GM19463 (cell line): ENCODE measurements at regions not wholly inside any gene's neighbourhood (a gene's known extent, or its start where the extent isn't known, plus 50 kb on each side); places are given as distances from the start of the nearest gene placed in this dataset.

Experiments
- ATAC-seq: cut with Tn5 transposase; IDR thresholded peaks from one replicate; pipeline ENCODE4 v1.9.1; 2021; ENCODE audit warnings: mild to moderate bottlenecking, moderate library complexity; ENCODE audit not compliant: unreplicated experiment

DNA sequence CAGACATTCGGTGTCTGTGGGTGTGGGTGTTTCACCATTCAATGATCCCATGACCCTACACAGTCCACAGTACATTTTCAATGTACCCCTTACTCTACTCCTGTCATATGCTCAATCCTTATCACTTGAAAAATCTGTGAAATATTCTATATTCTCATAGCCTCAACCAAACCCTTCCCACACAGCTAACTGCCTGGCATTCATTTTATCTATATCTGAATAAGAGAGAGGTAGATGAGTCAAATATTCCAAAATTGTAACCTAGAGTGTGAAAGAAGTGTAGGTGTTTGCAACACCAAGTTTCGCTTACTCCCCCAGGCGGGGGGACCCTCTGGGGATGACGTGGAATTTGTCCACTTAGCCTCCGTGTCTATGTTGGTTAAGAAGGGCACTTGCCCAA lies 354.8 kb downstream of the ETS1 start:
- ATAC-seq = no peak

DNA sequence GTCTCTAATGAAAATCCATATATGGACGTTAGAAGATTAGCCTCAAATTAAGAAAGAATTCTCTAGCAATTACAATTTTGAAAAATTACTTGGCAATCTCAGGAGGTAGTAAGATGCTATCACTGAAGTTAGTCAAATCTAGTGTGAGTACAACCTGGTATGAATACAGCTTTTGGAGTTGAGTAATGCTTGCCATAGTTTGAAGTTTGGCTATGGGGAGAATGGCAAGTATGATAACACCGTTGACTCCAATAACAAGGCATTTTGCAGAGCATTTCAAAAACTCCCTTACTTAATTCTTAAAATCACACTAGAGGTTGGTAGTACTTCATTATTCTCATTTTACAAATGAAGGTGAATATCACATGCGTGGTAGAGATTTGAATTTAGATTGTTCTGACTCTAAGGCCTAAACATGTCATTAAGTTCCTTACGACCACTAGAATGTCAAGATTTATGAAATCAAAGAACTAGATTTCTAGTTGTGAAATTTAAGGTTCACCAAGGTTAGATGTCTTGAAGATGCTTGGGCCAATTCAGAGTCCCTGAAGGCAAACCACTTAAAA lies 355.4 kb downstream of the ETS1 start:
- no peak for ATAC-seq

DNA sequence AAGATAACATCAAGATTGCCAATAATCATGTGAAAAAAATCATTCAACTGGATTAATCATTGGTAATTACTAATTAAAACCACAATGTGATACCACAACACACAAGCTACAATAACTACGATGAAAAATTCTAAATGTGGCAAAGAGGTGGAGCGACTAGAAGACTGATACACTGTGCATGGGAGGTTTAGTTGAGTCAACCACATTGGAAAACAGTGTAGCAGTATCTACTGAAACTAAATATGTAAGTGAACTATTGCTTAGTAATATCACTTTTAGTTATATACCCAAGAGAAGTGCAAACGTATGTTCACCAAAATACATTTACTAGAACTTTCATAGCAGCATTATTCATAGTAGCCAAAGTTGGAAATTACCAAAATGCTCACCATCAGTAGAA lies 359.9 kb downstream of the ETS1 start:
- no peak for ATAC-seq

DNA sequence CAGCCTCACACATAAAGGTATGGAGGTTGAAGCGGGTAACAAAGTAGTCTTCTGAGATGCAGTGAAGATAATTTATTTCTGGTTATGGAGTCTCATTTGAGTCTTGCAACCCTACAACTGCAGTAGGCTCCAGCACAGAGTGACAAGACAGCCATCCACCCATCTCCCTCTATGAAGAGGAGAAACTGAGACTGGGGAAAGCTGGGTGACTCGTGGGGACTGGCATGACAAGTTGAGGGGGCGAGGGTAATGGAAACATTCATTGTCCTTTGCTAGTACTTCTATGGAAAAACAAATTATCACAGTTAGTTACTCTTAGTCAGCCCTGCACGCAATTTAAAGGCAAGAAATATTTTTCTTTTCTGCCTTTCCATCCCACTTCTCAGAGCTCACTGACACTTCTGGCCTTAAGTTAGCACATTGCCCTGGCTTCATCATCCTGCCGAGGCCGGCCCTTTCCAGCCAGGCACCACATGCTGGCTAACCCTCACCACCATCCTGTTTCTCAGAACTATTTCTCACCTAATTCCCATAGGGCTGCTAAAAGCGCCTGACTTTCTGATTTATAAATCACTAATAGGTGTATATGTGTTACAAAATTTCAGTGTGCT lies 361.1 kb downstream of the ETS1 start:
- no peak for ATAC-seq

DNA sequence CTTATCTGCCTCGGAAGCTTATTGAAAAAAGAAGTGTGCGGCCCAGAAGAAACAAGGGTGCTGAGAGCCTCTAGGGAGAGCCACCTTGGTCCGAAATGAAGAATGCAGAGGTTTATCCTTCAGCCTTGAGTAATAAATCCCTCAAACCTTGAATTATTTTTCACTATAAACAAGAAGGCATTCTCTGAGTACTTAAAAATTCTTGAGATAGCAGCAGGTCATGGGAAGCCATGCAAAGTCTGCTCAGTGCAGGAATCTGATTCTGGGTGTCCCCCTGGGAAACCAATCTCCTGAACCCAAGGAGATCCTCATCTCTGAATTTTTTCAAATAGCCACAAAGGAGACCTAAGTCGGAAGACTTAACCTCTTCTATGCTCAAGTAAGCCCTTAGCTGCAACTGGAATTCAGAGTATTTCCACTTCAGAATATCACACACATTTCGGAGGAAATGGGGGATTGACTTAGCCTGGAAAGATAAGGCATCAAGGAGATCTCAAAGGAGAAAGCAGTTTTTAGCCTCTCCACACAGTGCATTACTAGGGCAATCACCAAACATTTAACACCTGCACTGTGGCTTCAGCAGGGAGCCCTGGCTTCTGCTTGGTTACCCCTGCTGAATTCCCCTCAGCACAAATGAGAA lies 365.0 kb downstream of the ETS1 start:
- no peak for ATAC-seq

DNA sequence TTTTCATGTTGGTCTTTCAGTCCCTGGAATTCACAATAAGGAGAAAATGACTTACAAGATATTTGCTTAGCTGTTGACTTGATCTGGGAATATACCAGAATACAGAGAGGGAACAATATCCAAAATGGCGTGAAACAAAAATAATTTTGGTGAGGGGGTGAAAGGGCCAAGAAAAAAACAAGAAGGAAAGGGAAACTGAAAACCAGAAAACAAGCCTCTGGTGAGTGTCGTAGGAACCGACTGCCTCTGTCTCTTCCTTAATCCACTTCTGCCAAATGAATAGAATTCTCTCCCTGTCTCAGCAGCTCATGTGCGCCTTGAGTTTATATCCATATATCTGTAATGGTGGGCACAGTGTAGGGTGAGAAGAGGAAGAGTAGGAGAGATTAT lies 367.6 kb downstream of the ETS1 start:
- no peak for ATAC-seq

DNA sequence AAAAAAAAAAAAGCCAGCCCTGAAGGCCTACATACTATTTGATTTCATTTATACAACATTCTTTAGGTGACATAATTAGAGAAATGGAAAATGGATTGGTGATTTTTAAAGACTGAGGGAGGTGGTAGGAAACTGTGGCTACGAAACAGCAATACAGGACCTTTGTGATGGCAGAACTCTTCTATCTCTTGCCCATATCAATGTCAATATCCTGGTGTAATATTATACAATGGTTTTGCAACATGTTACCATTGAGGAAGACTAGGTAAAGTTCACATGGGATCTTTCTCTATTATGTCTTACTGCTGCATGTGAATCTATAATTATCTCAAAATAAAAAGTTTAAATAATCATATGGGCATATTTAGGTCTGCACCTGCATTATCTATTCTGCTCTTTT lies 371.2 kb downstream of the ETS1 start:
- ATAC-seq = no peak

DNA sequence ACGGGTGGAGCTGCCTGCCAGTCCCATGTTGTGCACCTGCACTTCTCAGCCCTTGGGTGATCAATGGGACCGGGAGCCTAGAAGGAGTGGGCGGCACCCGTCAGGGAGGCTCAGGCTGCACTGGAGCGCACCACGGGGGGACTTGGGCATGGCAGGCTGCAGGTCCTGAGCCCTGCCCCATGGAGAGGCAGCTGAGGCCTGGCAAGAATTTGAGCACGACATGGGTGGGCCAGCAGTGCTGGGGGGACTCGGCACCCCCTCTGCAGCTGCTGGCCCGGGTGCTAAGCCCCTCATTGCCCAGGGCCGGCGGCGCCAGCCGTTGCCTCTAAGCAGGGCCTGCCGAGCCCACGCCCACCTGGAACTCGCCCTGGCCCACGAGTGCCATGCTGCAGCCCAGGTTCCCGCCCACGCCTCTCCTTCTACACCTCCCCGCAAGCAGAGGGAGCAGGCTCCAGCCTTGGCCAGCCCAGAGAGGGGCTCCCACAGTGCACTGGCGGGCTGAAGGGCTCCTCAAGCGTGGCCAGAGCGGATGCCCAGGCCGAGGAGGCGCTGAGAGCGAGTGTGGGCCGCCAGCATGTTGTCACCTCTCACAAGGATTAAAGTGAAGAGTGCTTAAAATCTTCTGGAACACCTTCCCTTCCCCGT lies 372.0 kb downstream of the ETS1 start:
- ATAC-seq = no peak

DNA sequence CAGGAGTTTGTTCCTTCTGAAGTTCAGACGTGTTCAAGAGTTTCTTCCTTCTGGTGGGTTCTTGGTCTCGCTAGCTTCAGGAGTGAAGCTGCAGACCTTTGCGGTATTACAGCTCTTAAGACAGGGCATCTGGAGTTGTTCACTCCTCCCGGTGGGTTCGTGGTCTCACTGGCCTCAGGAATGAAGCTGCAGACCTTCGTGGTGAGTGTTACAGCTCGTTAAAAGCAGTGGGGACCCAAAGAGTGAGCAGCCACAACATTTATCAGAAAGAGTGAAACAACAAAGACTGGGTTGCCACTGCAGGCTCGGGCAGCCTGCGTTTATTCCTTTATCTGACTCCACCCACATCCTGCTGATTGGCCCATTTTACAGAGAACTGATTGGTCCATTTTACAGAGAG lies 373.1 kb downstream of the ETS1 start:
- ATAC-seq = no peak

DNA sequence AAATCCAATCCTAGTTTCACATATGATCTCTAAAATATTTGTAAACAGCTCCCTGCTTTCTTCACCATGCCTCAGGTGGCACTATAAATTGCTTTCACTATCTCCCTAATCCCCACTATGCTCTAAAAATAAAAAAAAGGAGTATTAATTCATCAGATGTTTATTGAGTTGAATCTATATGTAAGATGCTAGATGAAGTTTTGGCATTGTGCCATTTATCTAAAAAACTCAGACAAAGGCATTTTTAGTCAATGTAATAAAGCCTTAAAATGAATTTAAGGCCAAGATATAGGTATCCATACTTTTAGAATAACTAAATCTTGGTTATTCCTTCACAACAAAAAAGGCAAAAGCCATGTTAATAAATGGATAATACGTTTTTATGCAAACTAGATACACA lies 373.9 kb downstream of the ETS1 start:
- no peak for ATAC-seq

DNA sequence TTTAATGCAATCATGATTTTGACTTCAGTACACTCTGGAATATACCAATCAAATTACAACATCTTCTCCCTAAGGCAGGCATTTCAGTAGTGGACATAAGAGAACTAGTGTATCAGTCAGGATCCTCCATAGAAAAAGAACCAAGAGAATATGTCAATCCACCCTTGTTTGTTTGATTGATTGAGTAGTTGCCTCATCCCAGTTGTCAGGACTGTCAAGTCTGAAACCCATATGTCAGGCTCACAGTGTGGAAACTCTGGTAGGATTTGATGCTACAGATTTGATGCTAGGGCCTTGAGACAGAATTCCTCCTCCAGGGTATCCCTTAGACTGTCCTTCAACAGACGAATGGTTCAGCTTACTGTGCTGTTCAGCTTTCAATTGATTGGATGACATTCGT lies 375.0 kb downstream of the ETS1 start:
- no peak for ATAC-seq

DNA sequence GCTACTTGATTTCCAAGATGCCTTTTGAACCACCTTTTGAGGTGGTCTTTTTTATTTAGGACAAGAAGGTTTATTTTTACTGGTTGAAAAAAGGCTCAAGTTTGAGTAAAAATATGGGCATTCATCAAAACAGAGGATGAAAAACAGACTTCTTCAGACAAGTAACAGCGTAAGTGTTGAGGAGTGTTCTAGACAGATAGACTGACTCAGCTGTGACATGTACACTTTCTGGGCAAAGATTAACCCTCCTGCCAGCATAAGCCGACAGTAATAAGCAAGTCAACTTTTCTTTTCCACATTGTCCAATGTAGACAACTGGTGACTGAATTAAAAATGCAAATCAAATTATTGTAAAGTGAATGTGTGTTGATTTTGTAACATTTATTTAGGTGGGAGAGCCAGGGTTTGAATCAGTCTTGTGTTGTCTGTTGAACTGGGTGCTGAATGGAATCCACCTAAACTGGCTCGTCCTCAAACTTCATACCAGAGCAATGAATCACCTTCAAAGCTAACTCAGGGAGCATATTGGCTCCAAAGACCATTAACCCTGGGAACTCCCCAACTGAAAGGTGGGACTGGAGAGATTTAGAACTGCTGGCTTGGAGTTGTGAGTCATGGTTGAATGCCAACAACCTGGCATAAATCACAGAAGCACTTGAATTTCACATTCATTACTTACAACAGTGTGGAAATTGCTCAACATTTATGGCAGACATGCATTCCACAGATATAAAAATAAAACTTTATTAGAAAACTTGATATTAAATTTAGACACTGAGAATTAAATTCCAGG lies 377.0 kb downstream of the ETS1 start:
- ATAC-seq = no peak

DNA sequence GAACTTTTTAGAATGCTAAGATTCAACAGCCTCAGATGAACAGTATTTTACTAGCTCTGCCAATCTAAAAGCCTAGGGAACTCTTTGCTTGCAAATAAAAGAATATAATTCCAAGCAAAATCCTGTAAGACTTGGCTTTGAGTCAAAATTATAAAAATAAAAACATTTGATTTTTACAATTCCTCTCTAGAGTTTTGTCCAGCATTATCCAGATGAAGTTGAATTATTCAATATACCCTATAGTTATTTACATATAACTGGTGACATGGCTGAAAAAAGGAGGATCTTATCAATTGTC lies 378.3 kb downstream of the ETS1 start:
- no peak for ATAC-seq

DNA sequence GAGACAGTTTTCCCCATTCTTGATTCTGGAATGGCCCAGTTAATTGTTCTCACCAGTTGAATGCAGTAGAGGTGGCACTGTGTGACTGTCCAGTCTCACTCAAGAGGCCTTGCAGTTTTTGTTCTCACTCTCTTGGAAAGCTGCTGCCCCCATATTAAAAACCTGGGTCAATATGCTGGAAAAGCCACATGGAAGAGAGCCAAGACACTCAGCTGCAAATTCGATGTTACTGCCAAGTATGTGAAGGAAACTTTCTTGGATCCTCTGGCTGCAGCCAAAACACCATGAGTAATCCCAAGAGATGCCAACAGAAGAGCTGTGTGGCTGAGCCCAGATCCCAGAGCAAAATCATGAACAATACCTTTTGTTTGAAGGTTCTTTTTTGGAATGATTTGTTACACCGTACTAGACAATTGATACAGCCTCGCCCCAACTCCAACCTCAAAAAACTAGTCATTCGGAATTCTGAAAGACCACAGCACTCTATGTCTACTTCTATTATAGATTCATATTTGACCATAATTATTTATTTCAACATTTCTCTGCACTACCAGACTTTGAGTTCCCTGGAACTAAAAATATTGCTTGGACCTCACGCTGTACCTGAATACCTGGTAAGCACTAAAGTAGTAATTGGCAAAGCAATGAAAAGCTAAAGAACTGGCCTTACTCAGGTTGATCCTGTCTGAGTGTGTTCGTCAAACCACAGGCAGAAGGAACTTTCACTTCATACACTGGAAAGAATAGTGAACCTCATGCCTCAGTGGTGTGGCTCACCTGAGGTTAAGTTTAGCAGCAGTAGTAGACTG lies 378.8 kb downstream of the ETS1 start:
- ATAC-seq = no peak

DNA sequence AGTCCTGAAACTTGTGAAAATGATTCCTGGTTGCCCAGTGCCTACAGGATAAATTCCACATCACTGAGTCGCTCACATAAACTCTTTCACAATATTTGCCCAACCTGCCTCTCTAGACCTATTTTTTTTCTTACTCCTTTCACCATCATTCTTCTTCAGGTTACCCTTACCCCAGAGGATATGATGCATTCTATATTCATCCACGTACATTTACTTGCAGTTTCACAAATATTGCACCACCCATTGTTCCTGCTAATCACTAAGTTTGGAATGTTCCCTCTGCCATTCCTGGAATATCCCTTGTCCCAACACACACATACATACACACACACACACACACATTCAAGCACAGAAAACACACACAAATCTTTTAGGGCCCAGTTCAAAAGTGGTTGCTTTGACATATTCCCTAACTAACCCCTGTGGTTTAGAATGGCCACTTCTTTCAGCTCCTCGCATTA lies 379.5 kb downstream of the ETS1 start:
- no peak for ATAC-seq

DNA sequence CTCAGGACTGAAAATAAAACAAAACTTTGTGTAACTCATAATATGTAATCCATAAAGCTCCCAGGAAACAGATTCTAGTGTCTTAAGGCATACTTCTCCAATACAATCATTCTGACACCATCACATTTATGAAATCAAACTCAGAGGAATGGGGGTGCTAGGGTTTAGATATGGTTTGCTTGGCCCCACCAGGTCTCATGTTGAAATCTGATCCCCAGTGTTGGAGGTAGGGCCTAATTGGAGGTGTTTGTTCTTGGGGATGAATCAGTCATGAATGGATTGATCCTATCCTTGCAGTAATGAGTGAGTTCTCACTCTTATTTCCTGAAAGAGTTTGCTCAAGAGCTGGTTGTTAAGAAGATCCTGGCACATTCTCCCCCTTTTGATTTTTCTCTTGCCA lies 380.9 kb downstream of the ETS1 start:
- ATAC-seq = no peak

DNA sequence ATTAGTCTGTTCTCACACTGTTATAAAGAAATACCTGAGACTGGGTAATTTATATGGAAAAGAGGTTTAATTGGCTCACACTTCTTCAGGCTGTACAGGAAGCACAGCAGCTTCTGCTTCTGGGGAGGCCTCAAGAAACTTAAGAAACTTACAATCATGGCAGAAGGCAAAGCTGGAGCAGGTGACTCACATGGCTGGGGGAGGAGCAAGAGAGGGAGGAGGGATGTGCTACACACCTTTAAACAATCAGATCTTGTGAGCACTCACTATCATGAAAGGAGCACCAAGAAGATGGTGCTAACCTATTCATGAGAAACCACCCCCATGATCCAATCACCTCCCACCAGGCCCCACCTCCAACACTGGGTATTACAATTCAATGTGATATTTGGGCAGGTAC lies 381.6 kb downstream of the ETS1 start:
- ATAC-seq = no peak

DNA sequence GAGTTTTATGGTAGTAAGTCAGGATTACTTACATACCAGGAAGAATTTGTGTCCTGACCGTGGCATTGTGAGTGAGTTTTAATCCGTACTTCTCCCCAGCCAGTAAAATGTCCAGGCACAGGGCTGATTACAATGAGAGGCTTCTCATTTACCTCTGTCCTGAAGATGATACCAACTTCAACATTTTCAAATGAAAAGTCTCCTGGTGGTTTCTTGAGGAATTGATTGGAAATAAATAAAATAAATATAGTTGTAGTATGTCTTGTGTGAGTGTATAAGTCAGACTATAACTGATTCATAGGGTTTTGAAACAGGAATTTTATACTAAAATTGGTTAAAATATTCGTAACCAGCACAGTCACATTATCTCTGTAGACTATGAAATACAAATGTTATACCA lies 382.5 kb downstream of the ETS1 start:
- no peak for ATAC-seq

DNA sequence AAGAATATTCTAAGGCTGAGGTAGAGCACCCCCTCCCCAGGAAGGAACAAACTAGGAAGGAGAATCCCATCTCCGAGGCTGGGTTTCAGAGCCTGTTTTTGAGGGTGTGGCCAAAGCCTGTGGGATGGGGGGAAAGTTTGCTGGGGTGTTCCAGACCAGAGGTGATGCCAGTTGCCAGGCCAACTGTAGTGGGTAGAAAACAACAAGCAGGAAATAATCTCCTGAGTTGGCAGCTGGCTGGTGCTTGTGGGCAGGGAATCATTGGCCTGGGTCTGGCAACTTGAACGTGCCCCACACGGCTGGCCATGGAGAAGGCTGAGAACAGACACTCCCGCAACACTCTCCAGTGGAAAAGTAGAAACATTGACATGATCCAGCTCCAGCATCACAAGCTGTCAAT lies 385.6 kb downstream of the ETS1 start:
- ATAC-seq = no peak

DNA sequence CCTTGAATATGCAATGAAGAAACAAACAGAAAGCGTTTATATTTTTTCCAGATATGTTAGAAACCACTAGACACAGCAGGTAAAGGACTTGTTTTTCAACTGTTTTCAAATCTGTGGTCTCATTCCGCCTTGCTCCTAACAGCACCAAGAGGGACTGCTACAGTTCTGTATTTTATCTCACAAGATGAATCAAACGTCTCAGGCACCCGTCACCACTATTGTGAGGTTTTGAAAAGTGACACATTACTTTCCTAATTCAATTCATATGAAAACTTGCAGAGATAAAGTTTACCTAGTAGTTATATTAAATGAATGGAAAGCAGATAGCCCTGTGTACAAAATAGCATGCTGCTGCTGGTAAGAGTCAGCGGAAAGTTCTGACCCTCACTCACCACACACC lies 386.3 kb downstream of the ETS1 start:
- no peak for ATAC-seq

DNA sequence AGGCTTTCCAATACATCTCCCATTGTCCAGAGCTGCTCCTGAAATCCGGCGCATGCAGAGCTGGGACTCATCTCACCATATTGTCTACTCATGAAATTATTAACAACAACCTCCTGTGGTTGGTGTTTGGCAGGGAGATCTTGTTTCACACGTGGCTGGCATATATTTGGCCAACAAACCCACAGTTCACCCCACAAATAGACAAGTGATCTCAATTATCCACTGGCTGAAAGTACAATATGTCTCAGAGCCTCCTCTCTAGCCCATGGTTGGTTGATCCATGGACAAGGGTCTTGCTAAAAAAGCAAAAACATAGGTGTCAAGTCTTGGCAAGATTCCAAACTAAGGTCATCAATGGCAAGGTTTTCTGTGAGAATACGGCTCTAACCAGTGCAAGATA lies 386.9 kb downstream of the ETS1 start:
- no peak for ATAC-seq
